GM19240 (cell line): ENCODE measurements at regions not wholly inside any gene's neighbourhood (a gene's known extent, or its start where the extent isn't known, plus 50 kb on each side); places are given as distances from the start of the nearest gene placed in this dataset.
"Not testable (repeated sequence)": the region's sequence is repeated elsewhere in the genome, so short reads cannot be mapped to it uniquely, and the experiment has no call there.

ENCODE experiments used
- DNase-seq: peaks from one replicate; pipeline ENCODE4 v3.0.0; 2011; ENCODE audit warnings: low spot score; ENCODE audit not compliant: insufficient read length

GRCh38 chr13:43946281-43946680, 66.6 kb downstream of the LACC1 start:
- DNase-seq, result no peak

DNA sequence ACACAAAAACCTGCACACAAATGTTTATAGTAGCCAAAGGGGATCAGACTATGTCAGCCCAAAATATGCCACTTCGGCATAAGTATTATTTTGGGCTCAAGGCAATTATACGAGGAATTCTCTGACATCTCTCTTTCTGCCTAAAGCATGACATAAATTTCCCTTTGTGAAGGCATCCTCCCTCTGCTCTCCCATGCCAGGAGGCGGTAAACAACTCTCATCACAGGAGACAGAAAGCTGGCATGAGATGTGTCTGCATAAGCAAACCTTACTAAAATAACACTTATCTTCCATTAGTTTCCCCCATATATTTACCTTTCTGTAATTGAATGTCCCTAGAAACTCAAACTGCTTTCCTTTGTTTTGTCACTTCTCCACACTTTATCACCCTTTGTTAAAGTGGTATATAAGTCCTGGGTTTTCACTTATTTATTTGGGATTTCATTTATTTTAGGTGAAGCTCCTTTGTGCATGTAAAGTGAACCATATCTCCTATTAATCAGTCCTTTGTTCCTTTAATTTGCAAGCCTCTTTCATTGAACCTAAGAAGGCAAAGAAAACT, 68.3 kb downstream of the LACC1 start:
- DNase-seq, result no peak

GRCh38 chr13:43953370-43953769, 73.7 kb downstream of the LACC1 start:
- DNase-seq, result no peak

- DNase-seq, result not testable (repeated sequence)
These were observed 77.3 kb downstream of the LACC1 start for GRCh38 chr13:43956975-43957374.

GRCh38 chr13:43959291-43959690, 79.6 kb downstream of the LACC1 start:
- no peak for DNase-seq

DNA sequence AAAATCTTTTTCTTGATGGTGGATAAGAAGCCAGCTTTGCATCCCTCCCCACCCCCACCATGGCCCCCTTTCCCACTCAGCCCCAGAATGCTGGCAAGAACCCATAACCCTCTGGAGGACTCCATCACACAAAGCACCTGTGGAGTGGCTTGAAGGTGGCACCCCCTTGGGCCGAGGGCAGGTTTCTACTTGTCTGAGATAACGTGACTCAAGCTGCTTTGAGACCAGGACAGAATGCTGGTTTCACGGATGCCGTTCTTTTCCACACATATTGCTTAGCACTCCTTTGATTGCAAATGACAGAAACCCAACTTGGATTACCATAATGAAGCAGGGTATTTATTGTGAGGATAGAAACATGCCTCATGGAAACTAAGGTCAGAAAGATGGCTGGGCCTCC, 82.2 kb downstream of the LACC1 start:
- DNase-seq, result no peak

- DNase-seq, result no peak
These were observed 84.0 kb downstream of the LACC1 start for GRCh38 chr13:43963726-43964125.

- DNase-seq, result no peak
These were observed 85.2 kb downstream of the LACC1 start for GRCh38 chr13:43964698-43965458.

DNA sequence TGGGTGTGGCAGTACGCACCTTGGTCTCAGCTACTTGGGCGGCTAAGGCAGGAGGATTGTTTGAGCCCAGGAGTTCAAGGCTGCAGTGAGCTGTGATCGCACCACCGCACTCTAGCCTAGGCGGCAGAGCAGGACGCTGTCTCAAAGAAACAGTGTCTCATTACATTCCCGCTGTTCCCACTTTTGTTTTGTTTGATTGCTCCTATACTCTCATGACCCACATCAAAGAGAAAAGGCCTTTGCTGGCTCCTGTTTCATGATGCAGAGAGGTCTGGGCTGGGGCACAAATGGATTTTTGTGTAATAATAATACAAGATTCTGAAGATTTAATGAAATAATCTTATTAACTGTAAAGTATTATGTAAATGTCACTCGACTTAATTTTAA, 85.7 kb downstream of the LACC1 start:
- no peak for DNase-seq

GRCh38 chr13:43968251-43968942, 88.7 kb downstream of the LACC1 start:
- DNase-seq, result not testable (repeated sequence)

GRCh38 chr13:43968943-43969690, 89.4 kb downstream of the LACC1 start:
- DNase-seq, result not testable (repeated sequence)

DNA sequence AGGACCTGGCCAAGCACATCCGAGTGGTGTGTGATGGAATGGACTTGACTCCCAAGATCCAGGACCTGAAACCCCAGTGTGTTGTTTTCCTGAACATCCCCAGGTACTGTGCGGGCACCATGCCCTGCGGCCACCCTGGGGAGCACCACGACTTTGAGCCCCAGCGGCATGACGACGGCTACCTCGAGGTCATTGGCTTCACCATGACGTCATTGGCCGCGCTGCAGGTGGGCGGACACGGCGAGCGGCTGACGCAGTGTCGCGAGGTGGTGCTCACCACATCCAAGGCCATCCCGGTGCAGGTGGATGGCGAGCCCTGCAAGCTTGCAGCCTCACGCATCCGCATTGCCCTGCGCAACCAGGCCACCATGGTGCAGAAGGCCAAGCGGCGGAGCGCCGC, 90.2 kb downstream of the LACC1 start:
- not testable (repeated sequence) for DNase-seq

DNA sequence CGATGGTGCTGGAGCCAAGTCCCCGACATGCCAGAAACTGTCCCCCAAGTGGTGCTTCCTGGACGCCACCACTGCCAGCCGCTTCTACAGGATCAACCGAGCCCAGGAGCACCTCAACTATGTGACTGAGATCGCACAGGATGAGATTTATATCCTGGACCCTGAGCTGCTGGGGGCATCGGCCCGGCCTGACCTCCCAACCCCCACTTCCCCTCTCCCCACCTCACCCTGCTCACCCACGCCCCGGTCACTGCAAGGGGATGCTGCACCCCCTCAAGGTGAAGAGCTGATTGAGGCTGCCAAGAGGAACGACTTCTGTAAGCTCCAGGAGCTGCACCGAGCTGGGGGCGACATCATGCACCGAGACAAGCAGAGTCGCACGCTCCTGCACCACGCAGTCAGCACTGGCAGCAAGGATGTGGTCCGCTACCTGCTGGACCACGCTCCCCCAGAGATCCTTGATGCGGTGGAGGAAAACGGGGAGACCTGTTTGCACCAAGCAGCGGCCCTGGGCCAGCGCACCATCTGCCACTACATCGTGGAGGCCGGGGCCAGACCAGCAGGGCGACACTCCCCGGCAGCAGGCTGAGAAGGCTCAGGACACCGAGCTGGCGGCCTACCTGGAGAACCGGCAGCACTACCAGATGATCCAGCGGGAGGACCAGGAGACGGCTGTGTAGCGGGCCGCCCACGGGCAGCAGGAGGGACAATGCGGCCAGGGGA, 91.0 kb downstream of the LACC1 start:
- DNase-seq, result not testable (repeated sequence)

DNA sequence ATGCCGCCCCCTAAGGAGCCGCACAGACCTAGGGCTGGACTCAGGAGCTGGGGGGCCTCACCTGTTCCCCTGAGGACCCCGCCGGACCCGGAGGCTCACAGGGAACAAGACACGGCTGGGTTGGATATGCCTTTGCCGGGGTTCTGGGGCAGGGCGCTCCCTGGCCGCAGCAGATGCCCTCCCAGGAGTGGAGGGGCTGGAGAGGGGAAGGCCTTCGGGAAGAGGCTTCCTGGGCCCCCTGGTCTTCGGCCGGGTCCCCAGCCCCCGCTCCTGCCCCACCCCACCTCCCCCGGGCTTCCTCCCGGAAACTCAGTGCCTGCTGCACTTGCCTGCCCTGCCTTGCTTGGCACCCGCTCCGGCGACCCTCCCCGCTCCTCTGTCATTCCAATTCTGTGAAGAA, 91.6 kb downstream of the LACC1 start:
- not testable (repeated sequence) for DNase-seq

DNA sequence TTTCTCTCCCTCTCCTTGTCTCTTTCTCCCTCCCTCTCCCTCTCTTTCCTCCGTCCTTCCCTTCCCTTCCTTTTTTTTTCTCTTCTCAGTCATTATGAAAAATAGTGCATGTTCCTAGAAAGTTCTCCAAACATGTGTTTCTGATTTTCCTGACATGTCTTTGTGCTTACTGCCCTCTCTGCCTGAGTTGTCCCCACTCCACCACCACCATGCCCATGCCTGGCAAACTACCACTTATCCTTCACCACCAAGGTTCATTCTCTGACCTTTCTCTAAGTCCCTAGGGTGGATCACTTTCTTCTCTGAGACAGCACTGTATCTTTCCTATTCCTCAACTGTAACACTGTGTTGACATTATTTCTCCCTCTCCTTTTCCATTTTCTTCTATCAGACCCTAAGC, 98.2 kb downstream of the LACC1 start:
- DNase-seq, result no peak

DNA sequence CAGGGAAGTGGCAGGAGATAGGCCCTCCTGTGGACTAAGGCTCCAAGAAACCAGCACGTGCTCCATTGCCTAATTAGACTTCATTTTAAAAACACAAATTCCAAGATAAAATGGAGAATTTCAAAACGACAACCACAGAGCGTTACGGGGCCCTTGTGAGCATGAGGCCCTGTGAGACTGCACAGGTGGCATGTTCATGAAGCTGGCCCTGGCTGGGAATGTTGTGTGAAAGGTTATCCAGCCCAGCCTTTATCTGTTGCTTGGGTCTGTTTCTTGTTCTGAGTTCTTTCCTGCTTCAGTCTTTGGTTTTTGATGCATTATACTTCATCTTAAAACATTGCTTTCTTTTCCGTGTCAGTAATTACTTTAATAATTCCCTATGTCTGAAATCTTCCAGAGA, 99.0 kb downstream of the LACC1 start:
- DNase-seq, result no peak

DNA sequence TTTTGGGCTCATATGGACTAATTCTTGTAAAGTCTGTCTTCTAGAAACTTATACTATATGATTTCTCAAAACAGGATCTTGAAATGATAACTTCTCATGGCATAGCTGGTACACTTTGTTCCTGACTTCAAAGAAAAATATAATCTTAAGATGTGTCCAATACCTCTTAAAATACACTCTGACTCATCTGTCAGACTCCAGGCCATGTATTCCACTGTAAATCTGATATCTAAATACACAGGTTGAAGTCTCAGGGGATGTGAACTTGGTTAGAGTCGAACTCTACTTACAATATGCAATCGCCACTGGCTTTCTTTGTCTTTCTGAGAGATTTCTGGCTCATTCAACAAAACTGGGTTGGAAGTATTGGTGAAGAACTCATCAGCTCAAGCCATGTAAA, 99.8 kb downstream of the LACC1 start:
- DNase-seq, result no peak

DNA sequence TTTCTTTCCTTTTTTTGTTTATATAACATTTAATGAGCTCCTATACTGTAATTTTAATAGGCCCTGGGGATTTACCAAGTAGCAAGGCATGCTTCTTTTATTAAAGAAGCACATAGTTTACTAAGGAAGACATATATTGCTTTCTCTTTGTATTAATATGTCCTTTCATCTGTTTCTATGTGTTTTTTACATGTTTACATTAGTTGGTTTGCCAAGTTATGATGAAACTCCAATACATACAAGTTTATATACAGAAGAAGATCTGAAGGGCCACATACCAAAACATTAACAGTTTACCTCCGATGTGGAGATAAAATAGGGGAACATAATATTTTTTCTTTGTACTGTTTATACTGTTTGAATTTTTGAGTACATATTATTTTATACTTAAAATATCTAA, 100.9 kb downstream of the LACC1 start:
- no peak for DNase-seq

DNA sequence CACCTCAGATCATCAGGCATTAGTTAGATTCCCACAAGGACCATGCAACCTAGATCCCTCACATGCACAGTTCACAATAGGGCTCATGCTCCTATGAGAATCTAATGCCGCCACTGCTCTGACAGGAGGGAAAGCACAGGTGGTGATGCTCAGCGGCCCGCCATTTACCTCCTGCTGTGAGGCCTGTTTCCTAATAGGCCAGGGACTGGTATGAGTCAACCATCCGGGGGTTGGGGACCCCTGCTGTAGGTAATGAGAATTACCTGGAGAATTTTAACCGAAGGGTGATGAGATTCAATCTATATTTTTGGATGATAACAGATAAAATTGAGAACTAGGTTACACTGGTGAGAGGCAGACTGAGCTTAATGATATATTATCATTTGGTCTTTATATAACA, 101.4 kb downstream of the LACC1 start:
- DNase-seq, result no peak

DNA sequence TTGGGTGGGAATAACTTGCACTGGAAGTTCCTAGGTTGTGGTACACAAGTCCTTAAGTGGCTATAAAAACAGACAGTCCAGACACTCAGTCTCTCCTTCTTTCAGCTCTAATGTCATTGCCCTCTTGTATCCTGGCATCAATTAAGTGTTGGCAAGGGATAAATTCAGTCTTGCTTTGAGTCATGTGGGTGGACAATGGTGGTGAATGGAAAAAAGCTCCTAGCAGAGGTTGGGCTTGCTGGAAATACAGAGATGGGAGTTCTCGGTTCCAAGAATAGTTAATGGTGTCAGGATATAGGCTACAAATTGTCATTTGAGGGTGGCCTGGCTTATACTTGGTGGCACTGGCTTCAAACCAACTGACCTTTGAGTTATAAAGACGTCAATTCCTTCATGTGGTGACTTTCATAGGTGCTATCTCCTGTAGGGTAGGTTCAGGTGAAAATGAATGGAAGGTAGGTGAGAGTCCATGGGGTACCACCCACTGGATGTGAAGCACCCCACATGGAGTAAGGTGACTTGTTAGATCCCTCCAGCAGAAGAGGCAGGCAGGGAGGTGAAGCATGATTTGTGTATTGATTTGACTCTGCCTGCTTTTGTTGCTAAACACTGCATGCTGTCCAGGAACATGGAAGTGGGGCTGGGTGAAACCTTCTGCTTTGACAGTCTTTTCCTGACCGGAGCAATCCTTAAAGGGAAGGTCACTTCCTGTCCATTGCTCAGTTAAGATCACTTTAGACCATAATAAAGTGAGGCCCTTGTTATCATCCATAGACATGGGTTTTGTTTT, 102.0 kb downstream of the LACC1 start:
- no peak for DNase-seq

- no peak for DNase-seq
These were observed 103.7 kb downstream of the LACC1 start for GRCh38 chr13:43983373-43983772.
